ENCODE measurements at regions not wholly inside any gene's neighbourhood (a gene's known extent, or its start where the extent isn't known, plus 50 kb on each side); places are given as distances from the start of the nearest gene placed in this dataset.
"Not testable (repeated sequence)": the region's sequence is repeated elsewhere in the genome, so short reads cannot be mapped to it uniquely, and the experiment has no call there.

DNA sequence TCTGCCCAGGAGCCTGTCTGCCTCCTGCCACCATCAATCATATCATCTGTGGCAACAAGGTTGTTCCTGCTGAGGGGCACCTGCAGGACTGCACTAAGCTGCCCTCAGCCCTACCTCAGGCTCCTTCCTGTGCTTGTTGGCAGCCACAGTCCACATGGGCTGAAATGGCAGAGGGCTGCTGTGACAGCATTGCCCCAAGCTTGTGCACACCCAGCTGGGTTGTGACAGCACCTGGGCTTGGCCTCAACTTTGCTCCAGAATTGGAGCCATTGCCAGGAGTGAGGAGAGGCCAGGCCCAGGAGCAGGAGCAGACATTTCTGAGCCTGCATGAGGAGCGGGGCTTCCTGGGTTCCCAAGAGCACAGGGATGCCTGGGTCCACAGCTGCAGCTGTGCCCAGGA is 340.9 kb upstream of the CHRM2 start:
- DNase-seq = no peak

DNA sequence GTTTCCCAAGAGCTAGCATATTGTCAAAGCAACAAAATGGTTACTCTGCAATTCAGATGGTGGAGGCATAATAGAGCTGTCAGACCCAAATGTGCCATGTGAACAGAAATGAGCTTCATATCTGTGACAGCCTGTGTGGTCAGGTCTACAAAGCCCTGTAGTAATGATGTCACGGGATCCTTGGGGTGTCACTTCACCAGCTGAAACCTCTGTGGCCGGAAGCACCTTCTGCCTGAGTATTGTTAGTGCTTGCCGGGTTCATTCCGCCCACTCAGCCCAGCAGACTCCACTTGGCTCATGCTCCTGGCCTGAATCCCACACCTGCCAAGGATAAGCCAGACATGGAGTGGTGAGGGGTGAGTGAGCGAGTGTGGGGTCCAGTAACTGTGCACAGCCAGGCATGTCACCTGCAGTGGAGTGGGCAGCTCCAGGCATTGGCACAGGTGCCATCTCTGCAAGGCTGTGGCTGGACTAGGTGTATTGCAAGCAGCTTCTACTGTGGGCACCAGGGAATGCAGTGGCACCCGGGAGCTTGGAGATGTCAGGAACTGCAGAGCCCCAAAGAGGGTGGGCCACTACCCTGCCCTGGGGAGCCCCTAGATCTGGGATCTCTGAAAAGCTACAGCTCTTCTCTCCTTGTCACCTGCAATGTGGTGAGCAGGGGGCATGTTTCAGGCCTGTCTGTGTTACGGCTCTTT is 341.9 kb upstream of the CHRM2 start:
- DNase-seq = no peak

DNA sequence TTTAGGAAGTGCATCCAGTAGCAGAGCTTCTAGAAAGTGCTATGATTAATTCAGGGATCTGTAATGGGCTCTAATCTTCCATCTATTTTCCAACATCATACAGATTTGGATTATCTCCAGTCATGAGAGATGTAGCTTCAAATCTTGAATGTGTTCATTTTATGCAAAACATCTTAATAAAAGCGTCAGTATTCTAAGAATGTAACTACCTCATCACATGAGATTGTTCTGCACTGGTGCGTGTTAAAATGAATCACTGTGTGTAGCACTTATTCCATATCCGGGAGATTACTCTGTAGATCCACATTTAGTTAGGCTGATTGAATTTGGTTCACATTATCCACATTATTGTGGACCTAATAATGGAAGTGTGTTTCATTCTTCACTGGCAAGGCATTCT is 344.9 kb upstream of the CHRM2 start:
- DNase-seq = no peak

DNA sequence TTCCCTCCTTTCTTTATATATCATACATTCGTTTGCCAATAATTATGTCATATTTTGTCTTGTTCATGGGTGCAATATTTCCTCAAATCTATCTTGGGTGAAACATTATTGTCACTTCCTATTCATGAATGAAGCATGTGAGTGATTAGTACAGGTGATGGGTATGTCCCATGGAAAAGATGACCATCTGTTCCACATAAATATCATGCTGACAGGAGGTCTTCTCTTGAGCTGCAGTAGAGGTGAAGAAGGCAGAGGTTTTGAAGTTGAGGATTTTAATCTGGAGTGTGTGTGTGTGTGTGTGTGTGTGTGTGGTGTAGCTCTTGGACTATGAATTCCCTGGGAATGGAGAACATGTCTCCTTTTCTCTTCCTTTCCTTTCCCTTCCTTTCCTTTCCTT is 350.5 kb upstream of the CHRM2 start:
- DNase-seq = no peak

DNA sequence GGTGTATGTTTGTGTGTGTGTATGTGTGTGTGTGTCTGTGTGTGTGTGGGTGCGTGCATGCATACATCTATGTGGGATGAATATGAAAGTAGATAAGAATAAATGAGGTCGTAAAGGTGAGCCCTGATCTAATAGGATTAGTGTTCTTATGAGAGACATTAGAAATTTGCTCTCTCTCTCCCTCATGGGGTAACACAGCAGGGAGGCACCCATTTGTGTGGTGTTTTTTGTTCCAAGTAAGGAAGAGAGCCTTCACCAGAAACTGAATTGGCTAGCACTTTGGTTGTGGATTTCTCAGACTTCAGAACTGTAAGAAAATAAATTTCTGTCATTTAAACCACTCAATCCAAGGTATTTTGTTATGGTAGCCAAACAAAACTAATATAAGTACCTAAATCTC is 353.7 kb upstream of the CHRM2 start:
- no peak for DNase-seq

DNA sequence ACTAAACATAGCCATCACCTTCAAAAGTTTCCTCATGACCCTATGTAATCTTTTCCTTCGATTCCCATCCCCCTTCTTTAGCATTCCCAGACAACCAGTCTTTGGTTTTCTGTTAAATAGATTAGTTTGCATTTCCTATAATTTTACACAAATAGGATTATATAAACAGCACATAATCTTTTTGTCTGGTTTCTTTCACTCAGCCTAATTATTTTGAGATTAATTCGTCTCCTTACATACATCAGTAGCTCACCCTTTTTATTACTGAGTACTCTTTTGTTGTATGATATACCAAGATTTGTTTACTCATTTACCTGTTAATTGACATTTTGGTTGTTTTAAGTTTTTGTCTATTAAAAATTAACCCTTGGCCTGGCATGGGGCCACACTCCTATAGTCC is 354.7 kb upstream of the CHRM2 start:
- DNase-seq = no peak

DNA sequence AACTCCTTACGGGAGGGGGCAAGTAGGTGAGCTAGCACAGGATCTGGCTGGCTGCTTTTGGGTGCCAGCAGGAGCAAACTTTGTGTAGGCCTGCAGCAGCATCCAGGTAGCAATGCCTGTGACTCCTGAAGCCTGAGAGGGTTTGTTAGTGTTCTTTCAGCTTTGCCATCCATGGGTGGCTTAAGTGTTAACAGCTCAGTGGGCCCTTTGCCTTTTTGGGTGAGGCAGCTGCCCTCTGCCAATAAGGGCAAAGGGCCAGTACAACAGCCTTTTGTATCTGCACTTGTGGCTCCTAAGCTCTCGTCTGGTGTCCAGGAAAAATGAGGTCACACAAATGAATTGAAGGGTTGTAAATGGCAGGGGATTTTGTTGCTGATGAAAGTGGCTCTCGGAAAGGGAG is 359.0 kb upstream of the CHRM2 start:
- DNase-seq = no peak

DNA sequence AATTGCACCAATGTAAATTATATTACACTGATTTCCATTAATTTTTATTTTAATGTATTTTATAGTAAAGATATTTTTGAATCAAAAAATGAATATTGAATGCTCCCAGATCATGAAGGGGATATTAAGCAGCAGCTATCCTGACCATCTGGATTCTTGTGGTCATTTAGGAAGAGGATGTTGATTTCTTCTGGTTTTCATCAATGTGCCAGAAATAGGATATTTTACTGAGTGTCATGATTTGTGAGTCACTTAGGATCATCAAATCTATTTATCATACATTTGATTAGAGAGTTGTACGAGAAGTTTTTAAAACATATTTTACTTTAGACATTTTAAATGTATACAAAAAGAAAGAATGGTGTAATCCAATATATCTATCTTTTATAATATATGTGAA is 366.3 kb upstream of the CHRM2 start:
- no peak for DNase-seq

DNA sequence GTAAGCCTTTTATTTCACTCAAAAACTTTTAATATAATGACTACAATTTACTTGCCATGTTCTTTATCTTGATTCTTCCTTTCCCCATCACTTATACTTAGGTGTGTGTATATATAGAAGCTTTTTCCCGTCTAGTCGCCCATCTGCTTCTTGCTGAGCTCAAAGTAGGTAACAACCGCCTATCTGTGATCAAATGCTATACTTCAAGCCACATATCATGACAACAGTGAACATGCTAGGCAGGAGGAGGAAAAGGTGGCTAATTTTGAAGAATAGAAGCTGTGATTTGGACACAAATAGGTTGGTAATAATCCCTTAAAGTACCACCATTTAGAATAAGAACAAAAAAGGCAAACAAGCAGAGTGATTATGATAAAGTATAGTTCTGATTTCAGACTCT is 367.3 kb upstream of the CHRM2 start:
- no peak for DNase-seq

DNA sequence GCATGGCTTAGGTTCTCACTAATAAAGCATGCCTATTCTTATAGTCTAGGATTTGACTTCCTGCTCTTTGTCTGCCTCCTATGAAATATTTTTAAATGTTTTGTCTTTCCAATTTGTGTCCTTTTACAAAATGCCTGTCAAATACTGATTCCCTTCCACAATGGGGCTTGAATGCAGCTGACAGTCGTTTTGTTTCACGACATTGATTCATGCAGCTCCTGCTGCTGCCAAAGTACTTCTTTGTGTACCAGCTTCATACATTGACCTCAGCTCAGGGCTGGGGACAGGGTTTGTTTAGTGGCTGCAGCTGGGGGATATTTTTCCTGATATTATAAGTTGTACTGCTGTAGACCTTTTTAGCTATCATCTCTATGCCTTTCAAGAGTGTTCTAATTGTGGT is 371.9 kb upstream of the CHRM2 start:
- no peak for DNase-seq

DNA sequence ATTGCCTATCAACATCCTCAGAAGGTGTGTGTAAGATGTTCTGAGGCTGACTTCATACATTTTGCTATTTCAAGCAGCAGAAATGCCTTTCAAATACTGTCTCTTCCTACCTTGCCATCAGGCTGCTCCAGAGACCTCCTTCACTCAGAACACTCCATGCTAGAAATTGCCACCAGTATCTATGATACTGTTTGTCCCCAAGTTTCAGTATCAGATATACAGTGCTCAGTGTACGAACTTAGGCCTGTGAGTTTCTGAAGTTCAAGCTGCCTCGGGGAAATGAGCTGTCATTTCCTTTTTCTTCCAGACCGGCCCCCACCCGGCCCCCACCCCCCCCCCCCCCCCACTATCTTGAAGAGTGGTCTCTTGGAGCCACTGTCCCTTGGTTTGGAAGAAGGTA is 373.4 kb upstream of the CHRM2 start:
- DNase-seq = no peak

DNA sequence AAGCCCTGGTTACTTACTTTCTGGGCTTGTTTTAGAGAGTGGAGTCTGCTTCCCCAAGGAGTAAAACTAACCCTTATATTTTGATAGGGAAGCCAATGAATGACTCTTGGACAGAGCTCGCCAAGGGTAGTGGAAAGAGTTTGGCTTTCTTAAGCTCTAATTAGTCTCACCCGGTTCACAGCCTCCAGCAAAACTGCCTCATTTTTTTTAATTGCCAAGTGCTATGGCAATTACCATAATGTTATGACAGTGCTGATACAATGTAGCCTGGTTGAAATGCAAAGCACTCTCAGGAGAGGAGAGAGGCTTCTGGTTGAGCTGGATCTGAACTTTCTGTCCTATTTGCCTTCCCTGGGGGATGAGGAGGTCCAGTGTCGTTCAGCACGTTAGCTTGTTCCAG is 376.1 kb upstream of the CHRM2 start:
- no peak for DNase-seq

DNA sequence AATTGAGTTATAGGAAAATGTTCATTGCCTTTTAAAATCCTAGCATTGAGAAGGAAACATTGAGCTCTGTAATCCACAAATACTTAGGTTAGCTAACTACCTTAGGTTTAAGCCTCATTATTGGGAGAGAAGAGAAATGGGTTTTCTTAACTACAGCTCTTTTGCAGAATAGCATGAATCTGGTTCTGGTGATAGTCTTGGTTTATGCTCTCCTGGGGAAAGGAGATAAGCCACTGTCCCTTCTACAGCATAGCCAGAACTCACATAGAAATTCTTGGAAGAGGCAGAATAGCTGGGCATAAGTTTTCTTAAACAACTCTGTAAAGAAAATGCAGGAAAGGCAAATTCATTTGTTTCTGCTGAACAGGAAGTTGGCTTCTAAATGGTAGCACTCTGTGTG is 378.6 kb upstream of the CHRM2 start:
- DNase-seq = no peak

DNA sequence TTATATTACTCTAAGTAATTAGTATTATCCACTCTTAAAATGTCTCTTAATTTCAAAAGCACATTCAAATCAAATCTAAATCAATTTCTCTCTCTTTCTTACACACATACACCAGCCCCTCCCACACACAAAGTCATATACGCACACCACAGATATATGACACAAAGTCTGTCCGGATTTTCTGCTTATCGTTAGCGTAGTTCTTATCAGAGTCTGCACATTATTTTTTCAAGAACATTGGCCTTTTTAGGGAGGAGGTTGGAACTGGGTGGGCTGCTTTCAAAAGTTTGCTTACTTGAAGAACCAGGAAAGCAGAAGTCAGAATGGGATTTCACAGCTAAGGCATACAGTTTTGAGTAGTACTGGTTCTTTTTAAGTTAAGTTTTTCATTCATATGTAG is 387.6 kb upstream of the CHRM2 start:
- DNase-seq = no peak

DNA sequence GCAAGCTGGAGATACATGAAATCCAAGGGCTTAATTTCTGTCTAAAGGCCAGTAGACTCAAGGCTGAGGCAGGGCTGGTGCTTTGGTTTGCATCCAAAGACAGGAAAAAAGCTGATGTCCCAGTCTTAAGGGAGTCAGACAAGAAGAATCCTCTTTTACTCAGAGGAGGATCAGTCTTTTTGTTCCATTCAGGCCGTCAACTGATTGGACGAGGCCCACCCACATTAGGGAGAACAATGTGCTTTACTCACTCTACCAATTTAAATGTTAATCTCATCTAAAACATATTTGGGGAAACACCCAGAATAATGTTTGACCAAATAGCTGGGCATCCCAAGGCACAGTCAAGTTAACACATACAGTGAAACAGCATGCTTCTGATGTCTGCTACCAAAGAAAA is 388.5 kb upstream of the CHRM2 start:
- no peak for DNase-seq

DNA sequence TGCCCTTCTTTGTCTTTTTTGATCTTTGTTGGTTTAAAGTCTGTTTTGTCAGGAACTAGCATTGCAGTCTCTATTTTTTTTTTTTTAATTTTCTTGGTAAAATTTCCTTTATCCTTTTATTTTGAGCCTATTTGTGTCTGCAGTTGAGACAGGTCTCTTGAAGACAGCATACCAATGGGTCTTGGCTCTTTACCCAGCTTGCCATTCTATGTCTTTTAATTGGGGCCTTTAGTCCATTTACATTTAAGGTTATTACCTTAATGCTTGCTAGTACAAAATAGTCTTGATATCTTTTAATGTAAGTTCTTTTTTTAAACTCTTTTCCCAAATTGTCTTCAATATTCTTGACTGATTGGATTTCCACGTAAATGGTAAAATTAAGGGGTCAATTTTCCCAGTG is 398.3 kb upstream of the CHRM2 start:
- DNase-seq = no peak

DNA sequence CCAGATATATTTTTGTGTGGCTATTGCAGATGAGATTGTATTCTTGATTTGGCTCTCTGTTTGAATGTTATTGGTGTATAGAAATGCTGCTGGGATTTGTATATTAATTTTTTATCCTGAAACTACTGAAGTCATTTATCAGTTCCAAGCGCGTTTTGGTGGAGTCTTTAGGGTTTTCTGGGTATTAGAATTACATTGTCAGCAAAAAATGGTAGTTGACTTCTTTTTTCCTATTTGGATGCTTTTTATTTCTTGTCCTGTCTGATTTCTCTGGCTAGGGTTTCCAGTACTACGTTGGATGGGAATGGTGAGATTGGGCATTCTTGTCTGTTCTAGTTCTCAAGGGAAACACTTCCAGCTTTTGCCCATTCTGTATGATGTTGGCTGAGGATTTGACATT is 415.5 kb upstream of the CHRM2 start:
- no peak for DNase-seq

DNA sequence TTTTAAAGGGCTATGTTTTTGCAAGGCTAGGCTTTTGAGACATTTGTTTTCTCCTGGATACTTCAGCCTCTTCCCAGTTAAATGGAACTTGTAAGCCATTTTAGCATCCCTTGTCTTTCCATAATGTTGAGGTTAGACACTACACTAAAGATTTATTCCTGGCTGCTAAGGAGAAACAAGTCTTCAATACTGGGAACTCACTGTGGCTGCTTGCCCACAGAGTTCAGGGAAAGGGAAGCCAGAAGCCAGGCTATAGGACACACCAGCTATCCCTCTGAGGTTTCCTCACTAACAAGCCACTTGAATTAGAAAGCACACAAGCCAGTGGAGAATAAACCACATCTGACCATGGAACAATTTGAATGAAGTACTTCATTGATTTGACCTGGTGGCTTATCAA is 421.7 kb upstream of the CHRM2 start:
- DNase-seq = no peak

DNA sequence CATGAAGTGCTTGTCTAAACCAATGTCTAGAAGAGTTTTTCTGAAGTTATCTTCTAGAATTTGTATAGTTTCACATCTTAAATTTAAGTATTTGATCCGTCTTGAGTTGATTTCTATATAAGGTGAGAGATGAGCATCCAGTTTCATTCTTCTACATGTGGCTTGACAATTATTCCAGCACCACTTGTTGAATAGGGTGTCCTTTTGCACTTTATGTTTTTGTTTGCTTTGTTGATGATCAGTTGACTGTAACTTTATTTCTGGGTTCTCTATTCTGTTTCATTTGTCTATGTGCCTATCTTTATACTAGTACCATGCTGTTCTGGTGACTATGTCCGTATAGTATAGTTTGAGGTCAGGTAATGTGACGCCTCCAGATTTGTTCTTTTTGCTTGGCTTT is 426.6 kb upstream of the CHRM2 start:
- DNase-seq = no peak

DNA sequence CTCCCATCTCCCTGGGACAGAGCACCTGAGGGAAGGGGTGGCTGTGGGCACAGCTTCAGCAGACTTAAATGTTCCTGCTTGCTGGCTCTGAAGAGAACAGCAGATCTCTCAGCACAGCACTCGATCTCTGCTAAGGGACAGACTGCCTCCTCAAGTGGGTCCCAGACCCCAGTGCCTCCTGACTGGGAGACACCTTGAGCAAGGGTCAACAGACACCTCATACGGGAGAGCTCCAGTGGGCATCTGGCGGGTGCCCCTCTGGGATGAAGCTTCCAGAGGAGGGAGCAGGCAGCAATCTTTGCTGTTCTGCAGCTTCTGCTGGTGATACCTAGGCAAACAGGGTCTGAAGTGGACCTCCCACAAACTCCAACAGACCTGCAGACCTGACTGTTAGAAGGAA is 436.7 kb upstream of the CHRM2 start:
- DNase-seq = not testable (repeated sequence)

DNA sequence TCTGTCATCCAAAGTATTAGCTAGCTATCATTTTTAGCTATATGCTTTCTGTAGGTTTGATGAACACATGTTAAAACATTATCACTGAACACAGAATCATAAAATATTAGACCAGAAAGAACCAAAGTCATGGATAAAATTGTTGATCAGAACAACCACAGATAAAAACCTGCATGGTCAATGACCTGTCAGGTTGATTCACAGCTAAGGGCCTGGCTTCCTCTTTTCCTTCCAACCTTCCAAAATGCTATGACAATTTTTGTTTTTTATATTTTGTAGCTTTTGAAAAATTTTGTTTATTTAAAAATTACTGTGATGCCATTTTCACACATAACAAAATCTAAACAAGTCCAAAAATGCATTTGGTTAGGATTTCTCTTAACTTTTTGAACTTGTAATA is 444.4 kb upstream of the CHRM2 start:
- no peak for DNase-seq

DNA sequence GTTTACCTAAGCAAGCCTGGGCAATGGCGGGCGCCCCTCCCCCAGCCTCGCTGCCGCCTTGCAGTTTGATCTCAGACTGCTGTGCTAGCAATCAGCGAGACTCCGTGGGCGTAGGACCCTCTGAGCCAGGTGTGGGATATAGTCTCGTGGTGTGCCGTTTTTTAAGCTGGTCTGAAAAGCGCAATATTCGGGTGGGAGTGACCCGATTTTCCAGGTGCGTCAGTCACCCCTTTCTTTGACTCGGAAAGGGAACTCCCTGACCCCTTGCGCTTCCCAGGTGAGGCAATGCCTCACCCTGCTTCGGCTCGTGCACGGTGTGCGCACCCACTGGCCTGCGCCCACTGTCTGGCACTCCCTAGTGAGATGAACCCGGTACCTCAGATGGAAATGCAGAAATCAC is 442.6 kb upstream of the MTPN start:
- DNase-seq = not testable (repeated sequence)

DNA sequence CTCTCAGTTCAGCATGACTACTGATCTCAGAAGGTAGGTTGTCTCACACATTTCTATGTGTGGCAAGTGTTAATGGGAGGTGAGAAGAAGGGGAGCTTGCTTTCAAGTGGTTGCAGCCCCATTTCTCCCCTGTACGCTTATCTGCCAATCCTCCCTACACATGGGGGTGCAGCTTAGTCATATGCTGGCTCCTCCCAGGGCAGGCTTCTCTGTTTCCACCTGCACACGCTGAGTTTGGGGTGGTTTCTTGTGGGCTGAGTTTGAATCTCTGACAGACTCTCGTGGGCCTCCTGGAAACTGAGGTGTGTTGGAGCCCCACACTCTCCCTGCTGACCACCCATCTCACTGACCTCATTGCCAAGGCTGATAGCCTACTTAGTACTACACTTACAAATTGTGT is 435.8 kb upstream of the MTPN start:
- DNase-seq = no peak

DNA sequence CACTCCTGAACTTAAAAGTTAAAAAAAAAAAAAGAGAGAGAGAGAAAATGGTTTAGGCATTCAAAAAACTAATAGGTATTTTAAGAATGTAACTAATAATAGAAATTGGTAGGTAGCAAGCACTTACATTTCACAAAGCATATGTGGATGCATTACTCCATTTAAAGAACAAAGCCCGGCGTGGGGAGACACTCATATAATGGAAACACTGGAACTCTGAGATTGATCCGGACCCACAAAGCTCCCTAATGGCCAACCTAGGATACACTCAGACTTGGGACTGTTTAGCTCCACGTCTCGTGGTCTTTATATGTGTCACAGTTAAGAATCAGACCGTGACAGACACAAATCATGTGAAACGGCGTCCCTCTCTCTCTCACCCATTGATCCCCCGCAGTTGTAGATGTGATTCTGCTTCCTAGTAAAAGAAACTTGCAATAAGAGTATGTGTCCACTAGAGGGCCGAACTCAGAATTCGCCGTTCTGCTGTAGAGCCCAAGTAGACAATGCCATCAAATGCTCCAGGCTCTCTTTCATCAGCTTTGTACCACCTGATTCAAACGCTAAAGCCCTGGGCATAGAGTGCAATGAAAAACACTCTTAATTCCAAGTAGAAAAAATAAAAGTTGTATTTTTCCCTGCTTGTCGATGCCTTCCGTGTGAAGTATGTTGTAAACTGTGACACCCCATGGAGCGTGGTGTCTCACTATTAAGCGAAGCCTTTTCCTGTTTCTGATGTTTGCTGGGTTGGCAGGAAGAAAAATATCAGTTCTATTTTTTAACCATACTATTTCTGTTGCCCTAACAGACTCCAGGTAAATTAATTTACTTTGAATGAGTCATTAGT is 429.0 kb upstream of the MTPN start:
- peak; percentile 37 for DNase-seq

DNA sequence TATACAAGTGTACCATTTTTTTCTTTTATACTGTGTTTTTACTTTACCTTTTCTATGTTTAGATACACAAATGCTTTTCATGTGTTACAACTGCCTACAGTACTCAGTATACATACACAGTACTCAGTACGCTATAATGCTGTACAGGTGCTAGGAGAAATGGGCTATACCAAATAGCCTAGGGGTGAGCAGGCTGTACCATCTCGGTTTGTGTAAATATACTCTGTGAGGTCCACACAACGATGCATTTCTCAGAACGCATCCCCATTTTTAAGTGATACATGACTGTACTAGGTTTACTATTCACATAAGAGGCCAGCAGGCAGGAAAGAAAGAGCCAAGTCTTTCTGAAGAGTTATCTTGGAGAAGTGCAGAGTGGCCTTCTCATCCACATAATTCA is 426.4 kb upstream of the MTPN start:
- DNase-seq = no peak
